ENCODE measurements at regions not wholly inside any gene's neighbourhood (a gene's known extent, or its start where the extent isn't known, plus 50 kb on each side); places are given as distances from the start of the nearest gene placed in this dataset.

GRCh38 chr18:40431071-40431985 is 1523.7 kb upstream of the PIK3C3 start:
- Mint-ChIP-seq H3K27ac (ENCODE audit: low read depth) (no peak overlapping the region), H3K4me1 (no peaks in the 10 kb centered on the region), H3K36me3 (ENCODE audit: insufficient read depth) (no peaks in the 10 kb centered on the region), H3K4me3 (no peak overlapping the region), H3K27me3 (no peaks in the 10 kb centered on the region), H3K9me3 (peaks cover 30% of the 10 kb centered on the region)
- no peak for ATAC-seq (replicated peaks; ENCODE audit: extremely low read depth, poor library complexity, severe bottlenecking)
- no peak for DNase-seq (ENCODE audit: low spot score in 2 of 2)

- no peak for ATAC-seq (replicated peaks; ENCODE audit: extremely low read depth, poor library complexity, severe bottlenecking)
Observed at GRCh38 chr18:40423291-40423690, 1531.7 kb upstream of the PIK3C3 start.

GRCh38 chr18:40420675-40421074 is 1534.4 kb upstream of the PIK3C3 start:
- peaks cover 37% of the 10 kb centered on the region for H3K9me3 Mint-ChIP-seq

More at GRCh38 chr18:40423291-40423690, 1531.7 kb upstream of the PIK3C3 start:
- Mint-ChIP-seq H3K4me3 (no peak overlapping the region), H3K9me3 (peaks cover 33% of the 10 kb centered on the region), H3K27me3 (no peaks in the 10 kb centered on the region), H3K36me3 (ENCODE audit: insufficient read depth) (no peaks in the 10 kb centered on the region), H3K27ac (ENCODE audit: low read depth) (no peak overlapping the region), H3K4me1 (no peaks in the 10 kb centered on the region)
- DNase-seq (ENCODE audit: low spot score in 2 of 2), result no peak

GRCh38 chr18:40417501-40417900 is 1537.5 kb upstream of the PIK3C3 start:
- H3K27ac Mint-ChIP-seq (ENCODE audit: low read depth), result no peak overlapping the region
- no peak for ATAC-seq (replicated peaks; ENCODE audit: extremely low read depth, poor library complexity, severe bottlenecking)
- H3K4me1 Mint-ChIP-seq, result no peaks in the 10 kb centered on the region
- peaks cover 47% of the 10 kb centered on the region for H3K9me3 Mint-ChIP-seq
- H3K27me3 Mint-ChIP-seq, result no peaks in the 10 kb centered on the region
- H3K4me3 Mint-ChIP-seq, result no peak overlapping the region
- no peaks in the 10 kb centered on the region for H3K36me3 Mint-ChIP-seq (ENCODE audit: insufficient read depth)
- DNase-seq (ENCODE audit: low spot score in 2 of 2), result no peak

More at GRCh38 chr18:40420675-40421074, 1534.4 kb upstream of the PIK3C3 start:
- Mint-ChIP-seq H3K4me1 (no peaks in the 10 kb centered on the region), H3K4me3 (no peak overlapping the region), H3K27me3 (no peaks in the 10 kb centered on the region), H3K27ac (ENCODE audit: low read depth) (no peak overlapping the region), H3K36me3 (ENCODE audit: insufficient read depth) (no peaks in the 10 kb centered on the region)
- DNase-seq (ENCODE audit: low spot score in 2 of 2) (no peak), ATAC-seq (replicated peaks; ENCODE audit: extremely low read depth, poor library complexity, severe bottlenecking) (no peak)

GRCh38 chr18:40415821-40416220 is 1539.2 kb upstream of the PIK3C3 start:
- peaks cover 32% of the 10 kb centered on the region for H3K9me3 Mint-ChIP-seq
- no peaks in the 10 kb centered on the region for H3K36me3 Mint-ChIP-seq (ENCODE audit: insufficient read depth)
- DNase-seq (ENCODE audit: low spot score in 2 of 2), result no peak
- no peaks in the 10 kb centered on the region for H3K27me3 Mint-ChIP-seq
- H3K4me3 Mint-ChIP-seq, result no peak overlapping the region
- no peak for ATAC-seq (replicated peaks; ENCODE audit: extremely low read depth, poor library complexity, severe bottlenecking)
- H3K27ac Mint-ChIP-seq (ENCODE audit: low read depth), result no peak overlapping the region
- H3K4me1 Mint-ChIP-seq, result no peaks in the 10 kb centered on the region

GRCh38 chr18:40415176-40415791 is 1539.8 kb upstream of the PIK3C3 start:
- ATAC-seq (replicated peaks; ENCODE audit: extremely low read depth, poor library complexity, severe bottlenecking) (no peak), DNase-seq (ENCODE audit: low spot score in 2 of 2) (no peak)
- no peaks in the 10 kb centered on the region for H3K36me3 Mint-ChIP-seq (ENCODE audit: insufficient read depth)
- H3K9me3 Mint-ChIP-seq, result peaks cover 36% of the 10 kb centered on the region
- H3K4me3 Mint-ChIP-seq, result no peak overlapping the region
- H3K4me1 Mint-ChIP-seq, result no peaks in the 10 kb centered on the region
- H3K27me3 Mint-ChIP-seq, result no peaks in the 10 kb centered on the region
- no peak overlapping the region for H3K27ac Mint-ChIP-seq (ENCODE audit: low read depth)

GRCh38 chr18:40414155-40414754 is 1540.8 kb upstream of the PIK3C3 start:
- Mint-ChIP-seq H3K27ac (ENCODE audit: low read depth) (no peak overlapping the region), H3K4me1 (no peaks in the 10 kb centered on the region), H3K27me3 (no peaks in the 10 kb centered on the region), H3K4me3 (no peak overlapping the region), H3K9me3 (peaks cover 33% of the 10 kb centered on the region), H3K36me3 (ENCODE audit: insufficient read depth) (no peaks in the 10 kb centered on the region)
- ATAC-seq (replicated peaks; ENCODE audit: extremely low read depth, poor library complexity, severe bottlenecking) (no peak), DNase-seq (ENCODE audit: low spot score in 2 of 2) (no peak)

- DNase-seq (ENCODE audit: low spot score in 2 of 2), result no peak
- no peaks in the 10 kb centered on the region for H3K36me3 Mint-ChIP-seq (ENCODE audit: insufficient read depth)
- H3K4me3 Mint-ChIP-seq, result no peak overlapping the region
- H3K9me3 Mint-ChIP-seq, result peaks cover 33% of the 10 kb centered on the region
- H3K4me1 Mint-ChIP-seq, result no peaks in the 10 kb centered on the region
- H3K27me3 Mint-ChIP-seq, result no peaks in the 10 kb centered on the region
- no peak overlapping the region for H3K27ac Mint-ChIP-seq (ENCODE audit: low read depth)
- ATAC-seq (replicated peaks; ENCODE audit: extremely low read depth, poor library complexity, severe bottlenecking), result no peak
Observed at GRCh38 chr18:40413160-40413559, 1541.9 kb upstream of the PIK3C3 start.

GRCh38 chr18:40412410-40412809 is 1542.6 kb upstream of the PIK3C3 start:
- Mint-ChIP-seq H3K36me3 (ENCODE audit: insufficient read depth) (no peaks in the 10 kb centered on the region), H3K9me3 (peaks cover 33% of the 10 kb centered on the region), H3K27me3 (no peaks in the 10 kb centered on the region), H3K4me3 (no peak overlapping the region), H3K4me1 (no peaks in the 10 kb centered on the region), H3K27ac (ENCODE audit: low read depth) (no peak overlapping the region)
- DNase-seq (ENCODE audit: low spot score in 2 of 2), result no peak
- ATAC-seq (replicated peaks; ENCODE audit: extremely low read depth, poor library complexity, severe bottlenecking), result no peak

- no peak for ATAC-seq (replicated peaks; ENCODE audit: extremely low read depth, poor library complexity, severe bottlenecking)
- Mint-ChIP-seq H3K27me3 (no peaks in the 10 kb centered on the region), H3K9me3 (peaks cover 22% of the 10 kb centered on the region), H3K4me1 (no peaks in the 10 kb centered on the region), H3K27ac (ENCODE audit: low read depth) (no peak overlapping the region), H3K4me3 (no peak overlapping the region), H3K36me3 (ENCODE audit: insufficient read depth) (no peaks in the 10 kb centered on the region)
- DNase-seq (ENCODE audit: low spot score in 2 of 2), result no peak
Observed at GRCh38 chr18:40407909-40408308, 1547.1 kb upstream of the PIK3C3 start.

- H3K9me3 Mint-ChIP-seq, result peaks cover 11% of the 10 kb centered on the region
- H3K27ac Mint-ChIP-seq (ENCODE audit: low read depth), result no peak overlapping the region
- peaks cover 1% of the 10 kb centered on the region for H3K36me3 Mint-ChIP-seq (ENCODE audit: insufficient read depth)
- no peak overlapping the region for H3K4me3 Mint-ChIP-seq
- no peaks in the 10 kb centered on the region for H3K4me1 Mint-ChIP-seq
- DNase-seq (ENCODE audit: low spot score in 2 of 2) (no peak), ATAC-seq (replicated peaks; ENCODE audit: extremely low read depth, poor library complexity, severe bottlenecking) (no peak)
- H3K27me3 Mint-ChIP-seq, result no peaks in the 10 kb centered on the region
Observed at GRCh38 chr18:40404284-40404683, 1550.8 kb upstream of the PIK3C3 start.

GRCh38 chr18:40402052-40402451 is 1553.0 kb upstream of the PIK3C3 start:
- DNase-seq (ENCODE audit: low spot score in 2 of 2) (no peak), ATAC-seq (replicated peaks; ENCODE audit: extremely low read depth, poor library complexity, severe bottlenecking) (no peak)
- Mint-ChIP-seq H3K4me1 (no peaks in the 10 kb centered on the region), H3K27me3 (no peaks in the 10 kb centered on the region), H3K4me3 (no peak overlapping the region), H3K9me3 (peaks cover 20% of the 10 kb centered on the region), H3K36me3 (ENCODE audit: insufficient read depth) (peaks cover 1% of the 10 kb centered on the region), H3K27ac (ENCODE audit: low read depth) (no peak overlapping the region)

GRCh38 chr18:40388121-40388520 is 1566.9 kb upstream of the PIK3C3 start:
- no peak for ATAC-seq (replicated peaks; ENCODE audit: extremely low read depth, poor library complexity, severe bottlenecking)
- no peaks in the 10 kb centered on the region for H3K27me3 Mint-ChIP-seq
- no peaks in the 10 kb centered on the region for H3K36me3 Mint-ChIP-seq (ENCODE audit: insufficient read depth)
- H3K9me3 Mint-ChIP-seq, result peaks cover 9% of the 10 kb centered on the region
- H3K4me1 Mint-ChIP-seq, result no peaks in the 10 kb centered on the region
- H3K27ac Mint-ChIP-seq (ENCODE audit: low read depth), result no peak overlapping the region
- H3K4me3 Mint-ChIP-seq, result no peak overlapping the region
- DNase-seq (ENCODE audit: low spot score in 2 of 2), result no peak

Measured in central memory CD8-positive, alpha-beta T cell (primary cell).